Hematopoietic multipotent progenitor cell treated with erythropoietin and hydrocortisone succinate and interleukin-3 and kit ligand, for 6 days (in vitro differentiated cells): ENCODE measurements at regions not wholly inside any gene's neighbourhood (a gene's known extent, or its start where the extent isn't known, plus 50 kb on each side); places are given as distances from the start of the nearest gene placed in this dataset.
A peak's percentile ranks its signal among the peaks of the same experiment; 100 is the strongest.
"Not testable (repeated sequence)": the region's sequence is repeated elsewhere in the genome, so short reads cannot be mapped to it uniquely, and the experiment has no call there.

Experiments
- DNase-seq: peaks from one replicate; pipeline ENCODE4 v3.0.0-alpha.2; 2015

DNA sequence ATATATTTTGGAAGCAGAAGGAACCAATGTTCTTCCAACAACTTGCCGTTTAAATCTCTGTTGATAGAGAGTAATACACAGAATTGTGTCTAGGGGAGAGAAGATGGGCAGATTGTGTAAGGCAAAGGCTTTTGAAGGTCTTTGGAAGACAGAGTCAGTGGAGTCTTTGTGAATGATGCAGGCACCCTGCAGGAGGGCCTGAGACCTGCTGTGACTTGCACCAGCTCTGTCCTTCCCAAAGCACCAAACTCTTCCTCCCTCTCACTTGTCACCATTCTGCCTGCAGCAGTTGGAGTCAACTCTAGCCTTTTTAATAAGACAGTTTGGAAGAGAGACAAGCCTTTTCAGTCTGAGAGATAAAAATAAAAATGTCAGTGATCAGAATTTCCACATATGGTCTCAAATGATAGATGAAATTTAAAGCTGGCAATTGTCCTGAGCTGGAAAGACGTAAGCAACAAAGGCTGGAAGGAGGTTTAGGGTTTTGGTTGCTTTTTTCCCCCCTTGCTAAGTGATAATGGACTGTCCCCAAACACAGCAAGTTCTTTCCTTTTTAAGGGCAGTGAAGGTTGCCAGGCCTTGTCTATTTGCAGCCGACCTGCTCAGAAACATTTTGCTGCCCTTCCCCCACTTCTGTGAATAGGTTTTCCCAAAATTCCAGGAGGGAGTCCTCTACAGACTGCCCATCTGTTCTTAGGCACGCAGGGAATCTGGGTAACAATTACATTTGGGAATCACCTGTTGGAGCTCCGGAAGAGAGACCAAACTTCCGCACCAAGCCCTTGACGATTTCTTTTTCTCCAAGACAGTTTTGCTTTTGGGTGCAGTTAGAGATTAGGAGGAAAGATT is 103.0 kb upstream of the NTF3 start:
- DNase-seq, result no peak

- no peak for DNase-seq
Measured at GRCh38 chr12:5332551-5332950, 99.4 kb upstream of the NTF3 start.

DNA sequence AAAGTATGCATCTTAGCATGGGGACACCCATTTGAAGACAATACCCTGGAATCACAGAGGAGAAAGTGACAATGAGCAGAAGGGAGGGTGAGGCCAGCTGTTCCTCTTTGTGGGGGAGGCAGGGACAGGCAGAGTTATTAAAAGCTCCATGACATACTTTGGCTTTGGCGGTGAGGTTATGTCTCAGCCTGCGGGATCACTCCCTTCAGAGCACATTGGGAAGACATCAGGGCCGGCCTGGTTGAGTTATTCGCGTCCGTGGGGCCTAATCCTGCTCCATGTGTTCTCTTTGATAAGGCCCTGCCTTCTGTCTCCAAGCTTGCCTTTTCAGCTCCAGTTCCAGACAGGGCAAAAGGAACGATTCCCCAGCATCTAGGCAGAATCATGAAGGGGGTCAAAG is 98.8 kb upstream of the NTF3 start:
- no peak for DNase-seq

GRCh38 chr12:5335069-5335468 is 96.8 kb upstream of the NTF3 start:
- DNase-seq, result no peak

DNA sequence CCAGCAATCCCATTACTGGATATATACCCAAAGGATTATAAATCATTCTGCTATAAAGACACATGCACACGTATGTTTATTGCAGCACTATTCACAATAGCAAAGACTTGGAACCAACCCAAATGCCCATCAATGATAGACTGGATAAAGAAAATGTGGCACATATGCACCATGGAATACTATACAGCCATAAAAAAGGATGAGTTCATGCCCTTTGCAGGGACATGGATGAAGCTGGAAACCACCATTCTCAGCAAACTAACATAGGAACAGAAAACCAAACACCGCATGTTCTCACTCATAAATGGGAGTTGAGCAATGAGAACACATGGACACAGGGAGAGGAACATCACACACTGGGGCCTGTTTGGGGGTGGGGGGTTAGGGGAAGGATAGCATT is 90.8 kb upstream of the NTF3 start:
- DNase-seq, result not testable (repeated sequence)

DNA sequence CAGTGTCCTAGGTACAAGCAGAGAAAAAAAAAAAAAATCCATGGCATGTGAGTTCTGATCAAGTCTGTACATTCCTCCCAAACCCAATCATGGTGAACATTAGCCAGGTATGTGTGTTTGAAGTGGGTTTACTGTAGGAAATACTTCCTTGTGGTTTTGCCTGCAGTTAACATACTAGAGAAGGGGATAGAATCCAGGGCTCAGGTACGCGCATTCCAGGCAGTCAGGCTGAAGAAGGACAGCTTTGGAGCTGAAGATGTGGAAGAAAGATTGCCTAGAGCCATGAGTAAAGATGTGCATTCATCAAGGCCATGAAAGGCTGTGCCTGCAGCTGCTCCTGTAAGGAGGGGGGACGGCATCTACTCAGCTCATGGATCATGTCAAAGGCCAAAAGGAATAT is 88.2 kb upstream of the NTF3 start:
- DNase-seq, result no peak

- no peak for DNase-seq
Measured at GRCh38 chr12:5344131-5344530, 87.8 kb upstream of the NTF3 start.

- DNase-seq, result no peak
Measured at GRCh38 chr12:5345534-5345933, 86.4 kb upstream of the NTF3 start.

- DNase-seq, result no peak
Measured at GRCh38 chr12:5348057-5348456, 83.9 kb upstream of the NTF3 start.

- peak; percentile 59 for DNase-seq
Measured at GRCh38 chr12:5348491-5348890, 83.4 kb upstream of the NTF3 start.

- peak; percentile 45 for DNase-seq
Measured at GRCh38 chr12:5364036-5364770, 67.7 kb upstream of the NTF3 start.

DNA sequence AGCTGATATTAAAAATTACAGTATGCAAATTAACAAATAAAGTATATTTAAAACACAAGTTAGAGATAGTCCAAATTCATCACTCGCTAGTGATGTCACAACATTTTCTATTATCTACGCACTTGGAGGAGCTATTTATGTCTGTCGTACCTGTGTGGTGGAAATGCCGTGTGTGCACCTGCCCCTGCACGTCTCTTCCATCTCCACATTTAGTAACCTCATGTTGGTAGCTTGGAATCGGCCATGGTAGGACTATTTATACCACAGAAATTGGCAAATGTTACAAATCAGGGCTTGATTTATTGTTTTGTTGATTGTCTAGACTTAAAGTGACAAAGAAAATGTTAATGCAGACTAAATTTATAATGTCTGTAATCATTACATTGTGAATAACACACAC is 62.6 kb upstream of the NTF3 start:
- DNase-seq, result no peak

DNA sequence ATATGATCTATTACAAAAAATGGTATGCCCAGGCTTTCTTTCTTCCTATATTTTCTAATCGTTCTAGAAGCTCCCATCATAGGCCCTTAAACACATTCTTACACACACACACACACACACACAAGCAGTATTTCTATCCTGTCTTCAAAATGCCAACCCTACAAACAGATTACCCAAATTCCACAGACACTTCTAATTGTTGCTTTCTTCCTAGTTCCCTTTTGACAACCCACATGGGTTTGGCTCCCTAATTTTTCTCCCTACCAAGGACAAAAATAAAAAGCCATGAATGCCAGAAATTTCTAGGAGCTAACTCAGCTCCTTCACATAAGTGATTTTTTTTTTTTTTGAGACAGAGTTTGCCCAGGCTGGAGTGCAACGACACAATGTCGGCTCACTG is 60.3 kb upstream of the NTF3 start:
- no peak for DNase-seq

DNA sequence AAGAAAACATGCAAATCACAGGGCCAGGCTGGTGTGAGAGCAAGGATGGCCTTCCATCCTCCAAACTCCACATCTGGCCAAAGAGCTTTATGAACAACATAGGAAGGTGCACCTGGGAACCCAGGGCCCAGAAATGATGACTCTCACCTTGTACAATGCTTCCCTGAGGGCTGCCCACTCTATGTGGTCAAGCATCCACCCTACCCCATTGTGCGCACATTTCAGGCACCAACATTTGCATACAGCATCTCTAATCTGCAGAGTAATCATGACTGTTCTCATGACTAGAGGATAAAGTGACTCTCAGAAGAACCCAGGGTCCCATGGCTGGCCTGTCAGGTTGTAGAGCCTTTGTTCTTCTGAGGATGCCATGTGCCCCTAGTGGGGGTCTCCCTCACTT is 57.2 kb upstream of the NTF3 start:
- no peak for DNase-seq

DNA sequence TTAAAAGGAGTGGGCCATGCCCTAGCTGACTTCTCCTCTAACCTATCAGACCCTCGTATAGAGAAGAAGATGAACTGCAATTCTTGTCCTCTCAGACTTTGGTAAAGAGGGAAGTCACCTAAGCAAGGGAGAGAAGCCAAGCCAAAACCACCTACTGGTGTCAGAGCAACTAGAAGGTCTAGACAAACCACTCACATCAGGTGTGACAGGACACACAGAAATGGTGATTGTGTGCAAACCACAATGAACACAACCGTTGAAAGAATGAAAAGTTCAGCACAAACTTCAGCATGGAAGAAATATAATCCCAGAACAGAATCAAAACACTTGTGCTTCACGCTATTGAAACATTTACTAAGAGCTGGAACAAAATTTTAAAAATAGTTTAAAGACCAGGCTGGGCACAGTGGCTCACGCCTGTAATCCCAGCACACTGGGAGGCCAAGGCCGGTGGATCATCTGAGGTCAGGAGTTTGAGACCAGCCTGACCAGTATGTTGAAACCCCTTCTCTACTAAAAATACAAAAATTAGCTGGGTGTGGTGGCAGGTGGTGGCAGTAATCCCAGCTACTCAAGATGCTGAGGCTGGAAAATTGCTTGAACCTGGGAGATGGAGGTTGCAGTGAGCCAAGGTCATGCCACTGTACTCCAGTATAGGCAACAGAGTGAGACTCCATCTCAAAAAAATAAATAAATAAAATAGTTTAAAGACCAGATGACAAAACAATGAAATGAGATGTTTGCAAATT is 56.2 kb upstream of the NTF3 start:
- DNase-seq, result no peak

GRCh38 chr12:5376591-5377207 is 55.2 kb upstream of the NTF3 start:
- no peak for DNase-seq

DNA sequence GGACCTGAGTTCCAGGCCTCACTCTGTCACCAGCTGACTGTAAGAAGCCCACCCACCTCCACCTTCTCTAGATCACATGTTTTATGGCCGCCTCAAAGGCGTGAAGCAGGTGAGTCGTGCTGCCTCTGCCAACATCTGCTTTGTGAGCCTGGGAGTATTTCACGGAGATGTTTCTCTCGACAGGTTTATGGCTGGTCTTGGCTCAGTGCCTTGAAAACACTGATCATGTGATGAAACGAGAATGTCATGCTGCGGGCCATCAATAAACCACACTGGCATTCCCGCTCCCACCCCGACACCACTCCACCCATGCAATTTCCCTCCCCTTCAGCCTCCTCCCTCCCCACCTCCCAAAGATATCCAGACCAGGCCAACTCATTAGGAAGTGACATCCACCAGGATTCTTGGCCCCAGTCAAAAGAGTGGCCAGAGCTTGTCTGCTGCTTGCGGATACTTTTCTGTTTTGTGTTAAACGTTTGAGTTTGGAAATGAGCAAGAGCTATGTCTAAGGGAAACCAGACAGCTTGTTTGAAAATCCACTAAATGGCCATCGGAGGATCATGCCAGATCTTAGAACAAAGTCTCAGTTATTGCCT is 53.8 kb upstream of the NTF3 start:
- DNase-seq, result no peak

- no peak for DNase-seq
Measured at GRCh38 chr12:5379749-5380496, 52.0 kb upstream of the NTF3 start.
